NOMO-1 (cell line): ENCODE measurements at regions not wholly inside any gene's neighbourhood (a gene's known extent, or its start where the extent isn't known, plus 50 kb on each side); places are given as distances from the start of the nearest gene placed in this dataset.
"Not testable (repeated sequence)": the region's sequence is repeated elsewhere in the genome, so short reads cannot be mapped to it uniquely, and the experiment has no call there.

Experiments used
- DNase-seq, 2 experiments: peaks; one replicate each; lab custom pipeline; 2025; ENCODE audit not compliant: unreplicated experiment in 2 of 2; lab: John Stamatoyannopoulos, UW

DNA sequence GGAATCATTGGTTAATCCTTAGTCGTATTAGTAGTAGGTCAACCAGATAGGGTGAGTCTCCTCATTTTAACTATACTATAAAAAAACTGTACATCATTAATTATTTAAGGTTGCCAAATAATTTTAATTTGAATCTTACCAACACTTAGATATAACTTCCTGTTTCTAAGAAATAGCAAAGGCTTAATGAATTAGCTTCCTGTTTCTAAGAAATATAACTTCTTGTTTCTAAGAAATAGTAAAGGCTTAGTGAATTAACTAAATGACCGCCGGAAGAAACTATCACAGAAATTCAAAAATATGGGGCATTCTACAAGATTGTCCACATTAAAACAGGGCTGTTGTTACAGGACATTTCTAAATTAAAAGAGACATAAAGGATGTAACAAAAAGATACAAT lies 392.9 kb upstream of the FOXG1 start:
- no peak for DNase-seq

DNA sequence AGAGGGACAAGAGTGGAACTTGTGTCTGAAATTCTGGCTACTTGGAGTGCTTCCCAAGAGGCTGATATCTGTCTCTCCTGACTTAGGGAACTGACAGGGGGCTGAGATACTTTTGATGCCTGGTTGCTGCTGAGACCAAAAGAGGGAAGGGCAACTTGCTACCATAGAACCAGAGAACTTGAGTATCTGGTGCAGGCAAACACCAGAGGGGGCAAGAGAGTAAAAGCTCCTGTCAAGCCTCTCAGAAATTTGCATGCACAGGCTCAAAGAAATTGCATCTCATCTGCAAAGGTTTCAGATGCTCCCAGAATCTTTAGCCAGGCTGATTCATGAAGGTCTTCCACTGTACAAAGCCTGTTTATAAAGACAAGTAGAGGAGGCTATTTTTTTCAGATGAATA lies 391.3 kb upstream of the FOXG1 start:
- no peak for DNase-seq

DNA sequence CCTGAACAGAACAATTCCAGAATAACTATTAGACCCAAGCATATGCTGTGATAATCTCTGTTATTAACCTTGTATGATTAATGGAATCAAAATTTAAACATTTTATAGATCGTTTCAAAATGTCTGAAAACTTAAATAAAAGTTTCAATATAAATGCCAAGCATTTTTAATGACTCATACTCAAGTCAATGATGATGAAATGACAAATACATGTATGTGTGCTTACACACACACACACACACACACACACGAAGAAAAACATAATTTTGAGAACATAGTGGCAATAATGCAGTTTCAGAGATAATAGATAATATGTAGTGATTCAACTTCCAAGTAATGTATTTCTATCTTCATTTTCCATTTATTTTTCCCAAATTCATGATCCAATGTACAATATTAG lies 384.9 kb upstream of the FOXG1 start:
- no peak for DNase-seq

DNA sequence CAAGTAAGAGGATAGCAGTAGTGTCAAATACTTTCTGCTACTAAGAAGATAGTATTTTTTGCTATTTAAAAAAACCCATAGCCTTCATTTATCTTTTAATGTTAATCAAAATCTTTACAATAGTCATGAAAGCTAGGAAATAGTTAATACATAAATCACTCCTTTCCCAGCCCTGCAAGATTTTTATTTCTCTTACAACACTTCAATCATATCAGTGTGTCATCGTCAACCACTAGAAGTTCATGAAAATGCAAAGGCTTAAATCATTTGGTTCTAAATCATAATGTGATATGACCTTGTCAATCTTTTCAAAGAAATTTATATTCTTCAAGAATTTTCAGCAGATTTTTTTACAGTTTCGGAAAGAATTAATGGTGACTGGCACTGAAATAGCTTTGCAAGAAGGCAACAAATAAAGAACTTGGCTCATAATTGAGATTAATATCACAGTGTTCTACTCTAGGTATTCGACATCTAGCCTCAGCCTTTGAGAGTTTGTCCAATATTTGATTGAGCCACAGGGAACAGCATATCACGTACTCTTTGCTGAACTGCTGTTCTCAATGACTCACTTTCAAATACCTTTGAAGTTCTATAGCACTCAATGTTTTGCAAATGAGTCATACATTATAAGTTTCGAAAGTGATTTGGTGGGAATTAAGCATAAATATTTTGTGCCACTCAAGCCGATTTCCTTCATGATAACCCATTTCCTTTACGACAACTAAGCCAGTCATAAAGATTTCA lies 384.0 kb upstream of the FOXG1 start:
- no peak for DNase-seq

DNA sequence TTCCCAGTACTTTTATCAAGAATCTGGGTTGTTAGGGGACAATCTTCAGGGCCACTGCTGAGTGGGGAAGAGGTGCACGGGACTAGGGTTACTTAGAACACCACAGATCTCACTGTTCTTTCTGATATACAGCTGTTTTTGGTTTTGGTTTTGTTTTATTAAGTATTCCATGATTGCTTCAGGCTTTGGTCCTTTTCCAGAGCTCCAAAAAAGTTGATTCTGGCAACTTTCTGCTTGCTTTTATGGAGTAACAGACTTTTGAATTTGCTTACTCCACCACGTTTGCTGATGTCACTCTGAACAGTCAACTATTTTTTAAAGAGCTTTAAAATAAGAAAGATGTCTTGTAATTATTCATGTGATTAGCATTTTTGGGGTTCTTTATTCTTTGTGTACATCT lies 368.1 kb upstream of the FOXG1 start:
- no peak for DNase-seq

DNA sequence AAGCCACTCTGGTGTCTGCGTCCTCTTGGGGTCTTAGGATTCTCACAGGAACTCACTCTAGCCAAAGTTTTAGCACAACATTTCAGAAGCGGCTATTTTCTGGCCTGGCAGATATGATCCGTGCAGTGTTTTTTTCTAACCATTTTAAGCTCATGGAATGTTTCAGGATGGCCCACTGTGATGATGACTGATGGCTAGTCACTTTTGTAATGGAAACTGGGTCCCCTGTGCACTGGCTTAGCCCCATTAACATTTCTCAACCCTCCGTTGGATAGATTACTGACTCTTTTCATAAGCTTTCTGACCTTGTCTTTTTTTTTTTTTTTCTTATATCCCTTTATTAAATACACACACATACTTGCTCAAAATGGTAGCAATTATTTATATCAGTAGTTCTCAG lies 364.9 kb upstream of the FOXG1 start:
- DNase-seq, result not testable (repeated sequence)

DNA sequence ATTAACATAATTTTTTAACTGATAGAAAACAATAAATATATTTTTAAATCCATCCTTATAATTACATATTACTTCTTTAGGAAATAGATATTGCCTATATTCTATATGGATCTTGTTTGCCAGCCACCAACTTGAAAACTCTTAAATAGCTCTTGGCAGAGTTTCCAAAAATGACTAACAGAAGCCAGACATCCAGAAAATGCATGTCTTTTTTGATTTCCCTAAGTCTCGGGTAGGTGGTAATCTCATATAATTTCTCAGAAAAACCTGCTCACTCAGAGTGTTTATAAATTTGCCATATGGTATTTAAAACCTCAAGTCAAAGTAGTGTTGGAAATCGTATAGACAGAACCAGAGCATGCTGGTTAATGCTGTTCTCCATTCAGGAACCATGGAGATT lies 360.4 kb upstream of the FOXG1 start:
- DNase-seq, result no peak

DNA sequence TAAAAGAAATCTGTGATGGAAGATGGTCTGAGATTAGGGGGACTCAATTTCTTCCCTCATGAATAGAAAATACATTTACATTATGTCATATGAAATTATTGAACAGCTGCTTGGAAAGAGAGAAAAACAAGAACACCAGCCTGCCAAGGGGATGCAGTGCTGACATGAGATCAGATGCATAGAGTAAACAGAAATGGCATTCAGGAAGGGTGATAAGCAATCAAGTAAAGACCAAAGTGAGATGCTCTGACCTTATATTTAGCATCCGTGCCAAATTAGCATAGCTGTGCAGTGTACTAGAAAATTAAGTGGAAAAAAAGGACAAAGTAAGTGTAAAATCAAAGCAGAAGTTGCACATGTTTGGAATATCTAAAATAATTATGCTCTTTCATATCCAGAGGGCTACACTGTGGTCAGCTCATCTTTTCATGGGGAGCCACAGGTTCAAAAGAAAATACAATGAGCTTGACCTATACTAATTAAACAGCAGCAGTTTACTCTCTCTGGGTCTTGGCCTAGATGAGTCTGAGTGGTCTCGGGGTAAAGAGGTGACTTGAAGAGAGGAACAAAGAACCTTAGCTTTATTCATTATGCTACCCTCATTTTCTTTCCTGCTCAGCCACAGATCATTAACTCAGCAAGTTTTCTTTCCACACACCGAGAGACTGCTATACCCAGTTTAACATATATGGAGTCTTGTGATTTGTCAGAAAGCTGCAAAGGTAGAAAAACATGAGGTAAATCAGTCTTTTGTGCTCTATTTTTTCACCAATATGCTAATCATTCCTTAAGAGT lies 359.4 kb upstream of the FOXG1 start:
- no peak for DNase-seq

DNA sequence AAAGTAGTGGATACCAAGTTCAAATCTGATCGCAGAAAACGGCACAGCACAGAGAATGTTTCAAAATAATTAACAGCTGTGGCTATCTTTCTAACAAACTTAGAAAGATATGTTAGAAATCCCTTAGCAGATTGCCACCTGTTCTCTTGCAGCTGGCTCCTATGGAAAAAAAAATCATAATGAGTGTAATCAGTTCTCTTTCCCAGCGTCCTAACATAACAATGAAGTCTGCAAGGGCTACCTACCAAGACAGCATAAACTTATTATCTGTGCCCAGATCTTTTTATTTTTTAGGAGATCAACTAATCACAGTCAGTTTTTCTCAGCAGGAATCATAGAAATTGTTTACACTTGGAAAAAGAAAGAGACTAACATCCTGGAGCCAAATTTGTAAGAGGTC lies 358.6 kb upstream of the FOXG1 start:
- no peak for DNase-seq

DNA sequence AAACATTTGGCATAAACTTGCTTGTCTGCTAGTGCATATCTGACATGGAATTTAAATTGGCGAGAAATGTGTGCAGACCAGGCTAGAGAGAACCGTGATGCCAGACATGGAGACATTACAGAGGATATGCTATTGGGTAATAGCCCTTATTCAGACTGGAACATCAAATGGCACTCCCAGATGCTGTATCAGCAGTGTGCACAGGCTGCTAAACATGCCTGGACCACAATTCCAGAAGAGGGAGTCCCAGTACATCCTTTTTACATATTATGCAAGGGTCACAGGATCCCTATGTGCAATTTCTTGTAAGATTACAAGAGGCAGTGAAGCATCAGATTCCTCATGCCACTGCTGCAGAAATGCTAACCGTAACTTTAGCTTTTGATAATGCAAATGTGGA lies 354.5 kb upstream of the FOXG1 start:
- DNase-seq, result no peak

DNA sequence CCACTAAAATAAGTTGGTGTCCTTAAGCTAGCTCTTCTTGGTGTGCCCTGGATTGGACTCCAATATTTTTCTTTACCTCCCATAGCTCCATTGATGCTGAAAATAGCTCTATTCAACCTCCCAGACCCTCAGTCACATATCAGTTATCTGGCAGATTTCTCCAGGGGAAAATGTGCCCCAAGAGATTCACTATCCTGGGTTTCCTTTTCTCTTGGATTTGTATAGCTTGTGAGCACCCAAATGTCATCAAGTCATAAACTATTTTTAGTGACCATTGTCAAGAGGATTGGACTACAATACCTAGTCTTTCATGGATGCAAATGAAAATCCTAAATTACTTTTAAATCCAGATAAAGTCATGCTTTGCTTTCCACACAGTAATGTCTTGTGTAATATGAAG lies 339.6 kb upstream of the FOXG1 start:
- DNase-seq, result no peak

DNA sequence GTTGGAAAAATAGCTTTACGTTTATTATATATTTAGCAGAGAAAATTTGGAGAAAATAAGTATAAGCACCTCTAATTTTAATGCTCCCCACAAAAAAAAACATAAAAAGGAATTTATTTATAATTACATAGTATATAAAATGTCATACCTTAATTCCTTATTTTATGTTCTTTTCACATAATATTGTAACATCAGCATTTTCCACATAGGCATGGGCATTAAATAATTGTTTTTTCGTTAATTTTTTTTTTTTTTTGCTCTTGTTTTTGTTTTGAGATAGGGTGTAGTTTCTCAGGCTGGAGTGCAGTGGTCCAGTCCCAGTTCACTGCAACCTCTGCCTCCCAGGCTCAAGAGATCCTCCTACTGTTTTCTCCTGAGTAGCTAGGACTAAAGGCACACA lies 329.8 kb upstream of the FOXG1 start:
- no peak for DNase-seq

DNA sequence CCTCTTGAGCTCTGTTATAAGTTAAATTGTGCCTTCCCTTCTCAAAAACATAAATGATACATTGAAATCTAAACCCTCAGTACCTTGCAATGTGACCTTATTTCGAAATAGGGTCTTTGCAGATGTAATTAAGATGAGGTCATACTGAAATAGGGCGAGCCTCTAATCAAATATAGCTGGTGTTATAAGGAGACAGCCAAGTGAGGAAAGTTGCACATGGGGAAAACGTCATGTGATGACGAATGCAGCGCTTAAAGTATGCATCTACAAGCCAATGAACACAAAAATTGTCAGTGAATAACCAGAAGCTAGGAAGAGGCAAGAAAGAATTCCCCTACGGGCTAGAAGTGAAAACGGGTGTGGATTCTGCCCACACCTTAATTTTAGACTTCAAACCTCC lies 305.2 kb upstream of the FOXG1 start:
- DNase-seq, result no peak

DNA sequence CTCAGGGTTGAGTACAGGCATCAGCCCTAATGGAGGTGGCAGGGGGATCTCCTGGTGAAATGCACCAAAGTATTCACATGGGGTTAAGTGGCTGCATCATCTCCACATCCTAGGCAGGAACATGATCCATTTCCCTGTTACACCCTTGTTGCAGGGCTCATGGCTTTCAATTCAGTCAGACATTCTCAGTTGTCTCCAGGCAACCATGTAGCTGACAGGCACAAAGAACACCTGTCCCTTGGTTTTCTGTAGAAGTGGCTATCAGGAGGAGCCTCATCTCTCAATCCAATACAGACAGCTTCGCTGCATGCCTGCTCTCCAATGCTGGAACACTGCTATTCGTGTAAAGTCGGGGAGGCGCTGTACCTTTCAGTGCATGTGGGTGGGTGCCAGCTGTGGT lies 299.0 kb upstream of the FOXG1 start:
- no peak for DNase-seq

DNA sequence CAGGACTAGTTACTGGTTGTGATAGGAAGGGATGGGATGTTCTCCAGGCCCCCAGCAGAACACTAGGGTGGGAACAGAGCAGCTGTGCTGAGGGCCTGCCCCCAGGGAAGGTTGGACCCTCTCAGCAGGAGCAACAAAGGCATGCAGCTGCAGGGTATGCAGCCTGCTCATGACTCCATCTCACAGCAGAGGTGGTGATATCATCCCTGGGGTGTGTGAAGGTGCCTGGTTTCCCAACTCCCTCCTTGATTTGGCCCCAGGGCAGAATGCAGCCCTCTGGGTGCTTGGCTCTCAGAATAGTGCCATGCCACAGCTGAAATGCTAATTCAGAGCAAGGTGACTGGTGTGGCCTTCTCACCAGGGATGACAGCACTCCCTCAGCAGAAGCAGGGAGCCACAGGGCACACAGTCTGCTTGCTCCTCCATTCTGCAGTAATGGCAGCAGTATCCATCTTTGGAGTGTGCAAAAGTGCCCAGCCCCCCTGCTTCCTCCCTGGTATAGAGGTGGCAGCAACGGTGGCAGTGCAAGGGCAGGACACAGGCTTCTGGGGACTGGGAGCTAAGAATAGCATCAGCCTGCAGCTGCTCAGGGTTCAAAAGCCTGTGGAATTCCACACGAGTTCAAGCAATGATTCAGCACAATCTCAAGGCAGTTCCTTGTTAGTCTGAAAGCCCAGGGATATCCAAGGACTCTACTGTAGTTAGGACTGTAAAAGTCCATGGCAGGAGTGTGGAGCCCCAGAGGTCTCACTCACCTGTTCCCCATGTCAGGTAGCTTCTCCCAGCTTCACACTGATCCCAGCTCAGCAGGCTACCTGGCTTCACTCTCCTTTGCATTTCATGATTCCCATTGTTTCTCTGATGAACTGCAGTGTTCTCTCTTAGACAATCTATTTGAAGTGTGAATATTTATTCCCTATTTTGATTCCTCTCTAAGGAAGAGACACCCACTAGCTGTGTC lies 298.1 kb upstream of the FOXG1 start:
- DNase-seq, result no peak

DNA sequence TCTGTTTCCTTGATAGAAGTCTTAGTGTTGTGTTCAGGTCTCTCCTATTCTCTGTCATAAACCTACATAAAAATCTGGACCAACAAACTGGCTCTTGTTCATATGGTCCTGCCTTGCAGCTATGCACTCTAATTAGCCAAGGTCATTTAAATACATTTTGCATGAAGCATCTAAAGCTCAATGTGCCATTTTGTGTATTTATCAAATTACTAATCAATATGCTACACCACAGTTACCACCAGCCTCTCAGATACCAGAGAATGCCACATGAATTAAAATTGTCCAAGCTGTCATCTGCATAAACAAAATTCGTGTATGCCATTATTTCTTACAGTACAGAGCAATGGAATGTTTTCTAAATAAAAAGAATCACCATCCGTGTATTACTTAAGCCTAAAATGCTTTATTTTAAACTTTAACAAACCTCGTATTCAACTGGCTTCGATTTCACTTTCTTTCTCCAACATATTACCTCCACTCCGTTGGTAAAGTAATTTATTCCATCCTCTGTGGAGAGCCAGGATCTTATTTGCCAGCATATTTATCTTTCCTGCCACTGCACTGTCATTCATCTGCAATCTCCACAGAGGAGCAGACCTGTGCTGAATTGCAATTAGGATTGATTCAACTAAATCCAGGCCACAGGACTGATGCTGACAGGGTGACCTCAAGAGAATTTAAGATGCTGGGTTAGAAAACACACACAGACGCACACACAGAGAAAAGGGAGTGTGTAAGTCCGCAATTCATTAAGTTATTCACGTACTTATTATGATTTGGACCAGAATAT lies 284.1 kb upstream of the FOXG1 start:
- no peak for DNase-seq

DNA sequence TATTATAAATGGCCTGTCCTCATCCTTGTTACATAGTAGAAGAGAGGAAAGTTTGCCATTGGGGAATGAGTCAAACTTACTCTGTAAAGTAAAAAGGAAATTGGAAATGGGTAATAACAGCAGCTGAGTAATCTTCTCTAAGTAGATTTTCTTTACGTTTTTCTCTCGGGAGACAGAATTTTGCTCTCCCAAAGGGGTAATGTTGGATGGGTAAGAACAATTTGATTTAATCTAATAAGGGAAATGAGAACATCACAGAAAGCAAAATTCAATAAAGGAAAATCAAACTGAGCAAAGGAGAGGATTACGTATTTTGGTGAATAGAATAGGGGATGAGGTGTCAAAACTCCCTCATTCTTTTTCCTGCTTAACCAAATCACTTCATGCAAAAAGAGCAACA lies 283.1 kb upstream of the FOXG1 start:
- DNase-seq, result no peak

DNA sequence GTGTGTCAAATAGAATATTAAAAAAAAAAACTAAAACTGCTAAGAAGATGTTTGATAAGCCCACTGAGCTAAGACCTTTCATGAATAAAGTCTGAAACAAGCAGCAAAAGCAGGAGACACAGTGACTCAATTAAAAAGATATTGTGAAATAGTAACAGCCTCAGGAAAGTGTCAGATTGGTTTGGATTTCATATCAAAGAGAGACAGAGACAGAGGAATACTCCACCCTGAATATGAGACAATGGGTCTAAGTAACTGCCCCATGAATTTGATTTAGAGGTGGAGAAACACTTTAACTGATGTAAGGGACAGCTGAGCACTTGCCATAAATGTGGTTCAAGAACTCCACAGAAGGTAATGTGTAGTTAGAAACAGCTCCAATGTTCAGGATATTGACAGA lies 277.9 kb upstream of the FOXG1 start:
- DNase-seq, result no peak

DNA sequence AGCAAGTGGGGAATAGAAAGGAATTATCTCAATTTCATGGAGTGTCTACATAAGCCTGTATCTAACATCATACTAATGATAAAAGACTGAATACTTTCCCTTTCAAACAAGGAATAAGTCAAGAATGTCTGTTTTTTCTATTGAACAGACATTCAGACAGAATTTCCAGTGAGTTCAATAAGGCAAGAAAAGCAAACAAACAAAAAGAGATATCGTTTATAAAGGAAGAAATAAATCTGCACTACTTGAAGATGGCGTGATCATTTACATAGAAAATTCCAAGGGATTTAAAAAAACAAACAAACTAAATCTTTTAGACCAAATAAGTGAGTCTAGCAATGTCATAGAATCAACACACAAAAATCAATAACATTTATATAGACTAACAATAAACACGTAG lies 273.1 kb upstream of the FOXG1 start:
- DNase-seq, result no peak

DNA sequence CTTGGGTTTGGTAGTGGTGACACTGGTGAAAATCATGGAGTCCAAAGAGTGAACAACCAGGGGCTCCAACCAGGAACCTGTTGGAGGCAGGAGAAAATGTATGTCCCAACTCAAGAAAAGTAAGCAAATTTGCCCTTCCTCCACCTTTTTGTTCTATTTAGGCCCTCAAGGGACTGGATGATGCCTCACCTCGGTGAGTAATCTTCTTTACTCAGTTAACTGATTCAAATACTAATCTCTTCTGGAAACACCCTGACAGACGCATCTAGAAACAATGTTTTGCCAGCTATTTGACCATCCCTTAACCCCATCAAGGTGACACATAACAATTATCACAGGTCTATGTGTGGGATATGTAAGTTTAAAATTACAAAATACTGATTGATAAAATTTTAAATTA lies 272.4 kb upstream of the FOXG1 start:
- no peak for DNase-seq

DNA sequence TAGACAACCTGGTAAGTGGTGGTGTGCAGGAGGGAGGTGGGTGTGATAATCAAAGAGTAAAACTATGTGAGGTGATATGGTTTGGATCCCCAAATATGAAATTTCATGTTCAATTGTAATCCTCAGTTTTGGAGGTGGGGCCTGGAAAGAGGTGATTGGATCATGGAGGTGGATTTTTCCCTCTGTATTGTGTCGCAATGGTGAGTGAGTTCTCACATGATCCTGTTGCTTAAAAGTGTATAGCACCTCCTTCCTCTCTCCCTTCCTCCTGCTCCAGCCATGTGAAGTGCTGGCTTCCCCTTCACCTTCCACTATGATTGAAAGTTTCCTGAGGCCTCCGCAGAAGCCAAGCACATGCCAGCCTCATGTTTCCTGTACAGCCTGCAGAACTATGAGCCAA lies 270.2 kb upstream of the FOXG1 start:
- no peak for DNase-seq
